Spinal cord (tissue), 9 donors: ENCODE measurements at regions not wholly inside any gene's neighbourhood (a gene's known extent, or its start where the extent isn't known, plus 50 kb on each side); places are given as distances from the start of the nearest gene placed in this dataset.

Experiments used
- DNase-seq, 6 donors: peaks; one replicate each; pipeline versions ENCODE4 v3.0.0 to v3.0.0-alpha.2; 2013 to 2015; ENCODE audit warnings: low spot score in 6 of 6, low read depth in 4 of 6
- H3K27ac ChIP-seq: one replicate; pipeline ENCODE4 v1.5.1; 2013; ENCODE audit warnings: low read depth, low read length, control low read depth
- H3K27me3 ChIP-seq: one replicate; pipeline ENCODE4 v1.6.1; 2013; ENCODE audit warnings: low read length; ENCODE audit not compliant: control insufficient read depth, insufficient read depth
- H3K36me3 ChIP-seq: one replicate; pipeline ENCODE4 v1.6.1; 2013; ENCODE audit warnings: low read length; ENCODE audit not compliant: control insufficient read depth, insufficient read depth
- H3K4me1 ChIP-seq: one replicate; pipeline ENCODE4 v1.6.1; 2013; ENCODE audit warnings: low read length; ENCODE audit not compliant: control insufficient read depth, insufficient read depth
- H3K4me3 ChIP-seq: one replicate; pipeline ENCODE4 v1.5.1; 2013; ENCODE audit warnings: low read depth, low read length, control low read depth
- H3K9me3 ChIP-seq: one replicate; pipeline ENCODE4 v1.6.1; 2013; ENCODE audit warnings: low read length; ENCODE audit not compliant: control insufficient read depth, insufficient read depth
- WGBS: methylation state at CpG from one replicate; pipeline ENCODE4 v1.1.5; 2013; ENCODE audit warnings: missing lambda C conversion rate; ENCODE audit not compliant: insufficient coverage; 5-methylcytosine and 5-hydroxymethylcytosine counted together
- donor health status: healthy.

GRCh38 chr5:119785057-119785456, 155.7 kb downstream of the FAM170A start:
- Histone ChIP-seq H3K9me3 (no peaks in the 10 kb centered on the region), H3K27ac (no peak overlapping the region), H3K27me3 (no peaks in the 10 kb centered on the region), H3K4me1 (no peaks in the 10 kb centered on the region), H3K4me3 (no peak overlapping the region), H3K36me3 (no peaks in the 10 kb centered on the region)
- no peak for DNase-seq

- WGBS: no CpG with 5 or more reads among the region's 2 CpGs
- Histone ChIP-seq H3K27me3 (no peaks in the 10 kb centered on the region), H3K9me3 (no peaks in the 10 kb centered on the region), H3K4me3 (no peak overlapping the region), H3K4me1 (no peaks in the 10 kb centered on the region), H3K36me3 (no peaks in the 10 kb centered on the region), H3K27ac (no peak overlapping the region)
- no peak for DNase-seq
Observed at GRCh38 chr5:119789406-119790117, 160.2 kb downstream of the FAM170A start.

- Histone ChIP-seq H3K9me3 (no peaks in the 10 kb centered on the region), H3K27me3 (no peaks in the 10 kb centered on the region), H3K27ac (no peak overlapping the region), H3K4me1 (no peaks in the 10 kb centered on the region), H3K36me3 (no peaks in the 10 kb centered on the region), H3K4me3 (no peak overlapping the region)
- peak in 1 of 6 donors; percentile 27 for DNase-seq
- WGBS: 75% methylated on average over 2 of the region's 5 CpGs
Observed at GRCh38 chr5:119792161-119792799, 162.9 kb downstream of the FAM170A start.

GRCh38 chr5:119795768-119796167, 166.4 kb downstream of the FAM170A start:
- no peak overlapping the region for H3K4me3 ChIP-seq
- H3K4me1 ChIP-seq: no peaks in the 10 kb centered on the region
- H3K9me3 ChIP-seq: no peaks in the 10 kb centered on the region
- H3K36me3 ChIP-seq: no peaks in the 10 kb centered on the region
- 88% methylated on average over 2 of the region's 2 CpGs for WGBS
- no peaks in the 10 kb centered on the region for H3K27me3 ChIP-seq
- H3K27ac ChIP-seq: no peak overlapping the region
- DNase-seq: no peak

- Histone ChIP-seq H3K36me3 (no peaks in the 10 kb centered on the region), H3K27me3 (no peaks in the 10 kb centered on the region), H3K9me3 (no peaks in the 10 kb centered on the region), H3K27ac (no peak overlapping the region), H3K4me3 (no peak overlapping the region), H3K4me1 (no peaks in the 10 kb centered on the region)
- no CpG with 5 or more reads among the region's 2 CpGs for WGBS
- DNase-seq: no peak
Observed at GRCh38 chr5:119801570-119801969, 172.2 kb downstream of the FAM170A start.

- Histone ChIP-seq H3K27me3 (no peaks in the 10 kb centered on the region), H3K4me1 (no peaks in the 10 kb centered on the region), H3K4me3 (no peak overlapping the region), H3K36me3 (no peaks in the 10 kb centered on the region), H3K27ac (no peak overlapping the region), H3K9me3 (peaks cover 2% of the 10 kb centered on the region)
- DNase-seq: no peak
- no CpG with 5 or more reads among the region's 2 CpGs for WGBS
Observed at GRCh38 chr5:119808024-119808423, 178.7 kb downstream of the FAM170A start.

- Histone ChIP-seq H3K9me3 (peaks cover 2% of the 10 kb centered on the region), H3K27me3 (no peaks in the 10 kb centered on the region), H3K27ac (no peak overlapping the region), H3K4me3 (no peak overlapping the region), H3K36me3 (no peaks in the 10 kb centered on the region), H3K4me1 (no peaks in the 10 kb centered on the region)
- no peak for DNase-seq
- WGBS: 100% methylated on average over 1 of the region's 2 CpGs
Observed at GRCh38 chr5:119808474-119808873, 179.1 kb downstream of the FAM170A start.

- Histone ChIP-seq H3K4me3 (no peak overlapping the region), H3K9me3 (peaks cover 2% of the 10 kb centered on the region), H3K4me1 (no peaks in the 10 kb centered on the region), H3K27ac (no peak overlapping the region), H3K36me3 (no peaks in the 10 kb centered on the region), H3K27me3 (no peaks in the 10 kb centered on the region)
- DNase-seq: no peak
Observed at GRCh38 chr5:119810217-119810616, 180.9 kb downstream of the FAM170A start.

DNA sequence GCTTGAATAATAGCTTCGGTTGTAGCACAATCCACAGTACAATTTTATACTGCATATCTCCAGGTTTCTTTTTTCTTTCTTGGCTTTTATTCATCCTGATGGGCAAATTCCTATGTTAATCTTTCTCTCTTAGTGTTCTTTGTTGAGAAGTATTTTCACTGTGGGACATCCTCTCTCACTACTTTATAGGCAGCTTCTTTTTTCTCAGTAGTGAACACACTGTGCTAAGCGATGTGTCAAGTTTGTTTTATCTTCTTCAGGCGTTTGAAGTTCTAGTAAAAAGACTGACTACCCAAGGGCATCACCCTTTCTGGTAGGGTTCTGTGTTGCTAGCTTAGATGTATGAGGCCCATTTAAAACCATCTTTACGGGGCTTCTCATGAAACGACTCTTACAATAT, 182.1 kb downstream of the FAM170A start:
- no CpG with 5 or more reads among the region's 5 CpGs for WGBS
- peak in 1 of 6 donors; percentile 14 for DNase-seq
- H3K4me3 ChIP-seq: no peak overlapping the region
- H3K4me1 ChIP-seq: no peaks in the 10 kb centered on the region
- no peaks in the 10 kb centered on the region for H3K27me3 ChIP-seq
- no peaks in the 10 kb centered on the region for H3K36me3 ChIP-seq
- peaks cover 2% of the 10 kb centered on the region for H3K9me3 ChIP-seq
- no peak overlapping the region for H3K27ac ChIP-seq

DNA sequence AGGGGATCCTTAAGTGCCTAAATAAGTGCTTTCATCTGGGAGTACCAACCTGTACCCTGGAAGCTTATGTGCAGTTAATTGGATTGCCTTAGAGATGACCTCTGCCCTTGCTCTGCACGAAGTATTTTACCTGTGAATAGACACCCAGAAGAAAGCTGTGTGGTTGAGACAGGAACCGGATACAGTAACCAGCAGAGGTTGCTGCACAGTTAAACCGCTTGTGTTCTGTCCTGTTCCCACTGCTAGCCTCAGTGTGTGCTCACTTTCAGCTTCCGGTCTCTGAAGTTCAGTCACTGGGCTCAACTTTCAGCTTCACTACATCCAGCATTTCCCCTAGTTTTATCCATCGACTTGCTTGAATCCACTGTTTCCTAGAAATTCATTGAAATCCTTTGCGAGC, 185.3 kb downstream of the FAM170A start:
- H3K27ac ChIP-seq: no peak overlapping the region
- WGBS: 91% methylated on average over 4 of the region's 6 CpGs
- no peak overlapping the region for H3K4me3 ChIP-seq
- no peaks in the 10 kb centered on the region for H3K36me3 ChIP-seq
- DNase-seq: no peak
- no peaks in the 10 kb centered on the region for H3K4me1 ChIP-seq
- H3K27me3 ChIP-seq: no peaks in the 10 kb centered on the region
- H3K9me3 ChIP-seq: no peaks in the 10 kb centered on the region
